ENCODE measurements at regions not wholly inside any gene's neighbourhood (a gene's known extent, or its start where the extent isn't known, plus 50 kb on each side); places are given as distances from the start of the nearest gene placed in this dataset.

- ChIA-PET CTCF (ENCODE audit: low intra/inter-chr PET ratio) (no interaction called here), POLR2A (no interaction called here)
- intact Hi-C loops (cut with micrococcal nuclease) (no loop called here), in situ Hi-C loops (cut with MboI) (no loop called here)
- no TSS peak for BruUV-seq (replicated peaks)
- WGBS (ENCODE audit: insufficient coverage, low coverage, missing lambda C conversion rate): 0% methylated on average over 3 of the region's 3 CpGs
- H3K9me1 ChIP-seq (ENCODE audit: control insufficient read depth, insufficient read depth, low read length): no peaks in the 10 kb centered on the region
- H3K4me2 ChIP-seq (ENCODE audit: insufficient read depth, low read length): no peak overlapping the region
- ATAC-seq (no peak), DNase-seq (ENCODE audit: extremely low read depth in 1 of 4, low spot score in 3 of 4) (no peak), FAIRE-seq (no peak)
- H3K4me3 ChIP-seq: no peak overlapping the region
- H3K79me2 ChIP-seq (ENCODE audit: control insufficient read depth, insufficient read depth, low read length): no peaks in the 10 kb centered on the region
- H3K9ac ChIP-seq (ENCODE audit: insufficient read depth in 1 of 2, low read depth in 2 of 2, low read length in 2 of 2): no peak overlapping the region
- no peaks in the 10 kb centered on the region for H3K4me1 ChIP-seq (replicated peaks in 1 of 2; ENCODE audit: control insufficient read depth in 2 of 2, insufficient read depth in 2 of 2, low read length in 2 of 2)
- no peaks in the 10 kb centered on the region; the same call in 1 of the 2 replicates for H3K9me3 ChIP-seq (replicated peaks; ENCODE audit: control insufficient read depth, insufficient read depth, low read depth, low read length)
- no peaks in the 10 kb centered on the region for H3K27me3 ChIP-seq (ENCODE audit: control insufficient read depth in 2 of 2, insufficient read depth in 2 of 2, low read length in 2 of 2)
- H3K27ac ChIP-seq (ENCODE audit: extremely low read depth, low read depth, low read length): no peak overlapping the region
- H4K20me1 ChIP-seq (replicated peaks; ENCODE audit: control insufficient read depth, insufficient read depth, low read length): no peaks in the 10 kb centered on the region
- H3K36me3 ChIP-seq (ENCODE audit: control insufficient read depth, insufficient read depth, low read length): no peaks in the 10 kb centered on the region
- no peak overlapping the region for H2AFZ ChIP-seq (ENCODE audit: low read depth, low read length)
- TF ChIP-seq RBM25 (IDR thresholded peaks at IDR 0.05; ENCODE audit: low read depth, low read length, severe bottlenecking): no peak
- no peak for TF ChIP-seq ILF3 (IDR thresholded peaks at IDR 0.05; ENCODE audit: borderline replicate concordance)
- TF ChIP-seq SPI1 (IDR thresholded peaks at IDR 0.05; ENCODE audit: borderline replicate concordance, low read depth, low read length): no peak
- no peak for TF ChIP-seq MLX (CRISPR knock-in tag; conservative IDR thresholded peaks at IDR 0.05)
- TF ChIP-seq RREB1 (CRISPR knock-in tag; IDR thresholded peaks at IDR 0.05): no peak
- TF ChIP-seq MYC (IDR thresholded peaks at IDR 0.05; ENCODE audit: low read depth, low read length): no peak
- no peak for TF ChIP-seq MYC (CRISPR knock-in tag; IDR thresholded peaks at IDR 0.05; ENCODE audit: borderline replicate concordance, low read depth)
- TF ChIP-seq NKRF (IDR thresholded peaks at IDR 0.05; ENCODE audit: borderline replicate concordance): no peak
- no peak for TF ChIP-seq ZFP36 (IDR thresholded peaks at IDR 0.05; ENCODE audit: low read depth, low read length, partially characterized antibody)
- no peak for TF ChIP-seq NFE2 (IDR thresholded peaks at IDR 0.05; ENCODE audit: low read depth)
- no peak for TF ChIP-seq ZNF76 (CRISPR knock-in tag; IDR thresholded peaks at IDR 0.05; ENCODE audit: borderline replicate concordance)
- no peak for TF ChIP-seq UBTF (IDR thresholded peaks at IDR 0.05; ENCODE audit: borderline replicate concordance in 1 of 2, low read depth in 2 of 2, low read length in 2 of 2)
- TF ChIP-seq ZEB2 (IDR thresholded peaks at IDR 0.05): no peak
These were observed 558.8 kb upstream of the ZNF804A start for GRCh38 chr2:184039493-184039892.
